ENCODE measurements at regions not wholly inside any gene's neighbourhood (a gene's known extent, or its start where the extent isn't known, plus 50 kb on each side); places are given as distances from the start of the nearest gene placed in this dataset.

- Mint-ChIP-seq H3K4me3 (ENCODE audit: low read depth, unreplicated experiment) (no peak overlapping the region), H3K9me3 (ENCODE audit: low read depth, unreplicated experiment) (peaks cover 19% of the 10 kb centered on the region), H3K4me1 (ENCODE audit: low read depth, unreplicated experiment) (no peaks in the 10 kb centered on the region), H3K27ac (ENCODE audit: unreplicated experiment) (no peak overlapping the region), H3K36me3 (ENCODE audit: insufficient read depth, unreplicated experiment) (no peaks in the 10 kb centered on the region), H3K27me3 (ENCODE audit: unreplicated experiment) (no peaks in the 10 kb centered on the region)
- BruUV-seq (replicated peaks) = no TSS peak
- CTCF ChIA-PET = no interaction called here
- TF ChIP-seq, protein P1, sequence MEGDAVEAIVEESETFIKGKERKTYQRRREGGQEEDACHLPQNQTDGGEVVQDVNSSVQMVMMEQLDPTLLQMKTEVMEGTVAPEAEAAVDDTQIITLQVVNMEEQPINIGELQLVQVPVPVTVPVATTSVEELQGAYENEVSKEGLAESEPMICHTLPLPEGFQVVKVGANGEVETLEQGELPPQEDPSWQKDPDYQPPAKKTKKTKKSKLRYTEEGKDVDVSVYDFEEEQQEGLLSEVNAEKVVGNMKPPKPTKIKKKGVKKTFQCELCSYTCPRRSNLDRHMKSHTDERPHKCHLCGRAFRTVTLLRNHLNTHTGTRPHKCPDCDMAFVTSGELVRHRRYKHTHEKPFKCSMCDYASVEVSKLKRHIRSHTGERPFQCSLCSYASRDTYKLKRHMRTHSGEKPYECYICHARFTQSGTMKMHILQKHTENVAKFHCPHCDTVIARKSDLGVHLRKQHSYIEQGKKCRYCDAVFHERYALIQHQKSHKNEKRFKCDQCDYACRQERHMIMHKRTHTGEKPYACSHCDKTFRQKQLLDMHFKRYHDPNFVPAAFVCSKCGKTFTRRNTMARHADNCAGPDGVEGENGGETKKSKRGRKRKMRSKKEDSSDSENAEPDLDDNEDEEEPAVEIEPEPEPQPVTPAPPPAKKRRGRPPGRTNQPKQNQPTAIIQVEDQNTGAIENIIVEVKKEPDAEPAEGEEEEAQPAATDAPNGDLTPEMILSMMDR (IDR thresholded peaks at IDR 0.05; ENCODE audit: unreplicated experiment) = no peak
- no peak for DNase-seq
- intact Hi-C loops (cut with micrococcal nuclease; ENCODE audit: unreplicated experiment) = no loop called here
Measured at GRCh38 chr6:66159937-66160336, 452.9 kb upstream of the EYS start.

DNA sequence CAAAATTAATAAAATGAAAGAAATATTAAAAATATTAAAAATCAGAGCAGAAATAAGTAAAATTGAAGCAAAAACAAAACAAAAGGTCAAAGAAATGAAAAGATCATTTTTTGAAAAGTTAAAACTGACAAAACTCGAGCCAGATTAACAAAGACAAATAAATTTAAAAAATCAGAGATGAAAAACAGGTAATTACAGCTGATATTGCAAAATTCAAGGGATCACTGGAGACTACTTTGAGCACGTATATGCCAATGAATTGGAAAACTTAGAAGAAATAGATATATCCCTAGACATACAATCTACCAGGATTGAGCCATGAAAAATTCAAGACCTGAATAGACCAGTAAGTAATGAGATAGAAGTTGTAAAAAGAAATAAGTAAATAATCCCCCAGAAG is 446.2 kb upstream of the EYS start:
- H3K36me3 Mint-ChIP-seq (ENCODE audit: insufficient read depth, unreplicated experiment) = no peaks in the 10 kb centered on the region
- H3K27ac Mint-ChIP-seq (ENCODE audit: unreplicated experiment) = no peak overlapping the region
- DNase-seq = no peak
- TF ChIP-seq, protein P1 (IDR thresholded peaks at IDR 0.05; ENCODE audit: unreplicated experiment) = no peak
- CTCF ChIA-PET = no interaction called here
- BruUV-seq (replicated peaks) = no TSS peak
- intact Hi-C loops (cut with micrococcal nuclease; ENCODE audit: unreplicated experiment) = no loop called here
- peaks cover 6% of the 10 kb centered on the region for H3K9me3 Mint-ChIP-seq (ENCODE audit: low read depth, unreplicated experiment)
- H3K4me1 Mint-ChIP-seq (ENCODE audit: low read depth, unreplicated experiment) = no peaks in the 10 kb centered on the region
- no peaks in the 10 kb centered on the region for H3K27me3 Mint-ChIP-seq (ENCODE audit: unreplicated experiment)
- no peak overlapping the region for H3K4me3 Mint-ChIP-seq (ENCODE audit: low read depth, unreplicated experiment)

DNA sequence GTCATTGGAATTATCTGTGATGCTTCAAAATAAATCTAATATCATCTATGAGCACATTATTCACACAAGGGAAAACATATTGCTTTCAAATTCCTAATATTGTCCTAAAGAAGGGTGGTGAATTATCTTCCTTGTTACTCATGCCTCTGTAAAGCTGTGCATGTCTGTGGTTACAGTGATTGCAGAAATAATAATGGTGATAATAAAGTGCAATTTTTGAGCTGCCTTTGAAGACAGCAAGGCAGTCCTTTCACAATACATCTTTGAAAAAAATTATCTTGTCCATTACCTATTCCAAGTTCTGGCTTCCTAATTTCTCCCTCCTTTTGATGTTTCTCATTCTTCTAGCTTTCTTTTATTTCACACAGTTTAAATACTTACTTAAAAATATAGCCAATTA is 442.1 kb upstream of the EYS start:
- intact Hi-C loops (cut with micrococcal nuclease; ENCODE audit: unreplicated experiment) = no loop called here
- TF ChIP-seq, protein P1 (IDR thresholded peaks at IDR 0.05; ENCODE audit: unreplicated experiment) = no peak
- no peaks in the 10 kb centered on the region for H3K27me3 Mint-ChIP-seq (ENCODE audit: unreplicated experiment)
- H3K27ac Mint-ChIP-seq (ENCODE audit: unreplicated experiment) = no peak overlapping the region
- H3K9me3 Mint-ChIP-seq (ENCODE audit: low read depth, unreplicated experiment) = peaks cover 17% of the 10 kb centered on the region
- no peak for DNase-seq
- no peaks in the 10 kb centered on the region for H3K36me3 Mint-ChIP-seq (ENCODE audit: insufficient read depth, unreplicated experiment)
- H3K4me1 Mint-ChIP-seq (ENCODE audit: low read depth, unreplicated experiment) = no peaks in the 10 kb centered on the region
- H3K4me3 Mint-ChIP-seq (ENCODE audit: low read depth, unreplicated experiment) = no peak overlapping the region
- no TSS peak for BruUV-seq (replicated peaks)
- CTCF ChIA-PET = no interaction called here

DNA sequence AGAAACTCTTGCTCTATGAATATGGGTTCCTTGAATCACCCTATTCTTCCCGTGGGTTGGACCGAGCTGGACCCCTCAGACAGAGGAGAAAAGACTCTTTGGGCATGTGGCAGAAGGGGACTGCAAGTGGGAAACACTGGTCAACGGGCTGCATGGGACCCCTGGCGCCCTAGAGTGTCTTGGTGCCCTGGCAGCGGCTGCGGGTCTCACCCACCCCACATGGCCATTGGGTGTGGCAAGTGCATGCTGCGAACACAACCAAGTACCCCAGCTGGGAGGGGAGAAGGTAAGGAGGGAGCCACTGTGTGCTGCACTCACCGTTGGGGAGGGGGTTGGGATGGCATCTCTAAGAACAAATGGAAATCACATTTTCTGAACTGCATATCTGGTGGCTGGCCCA is 438.8 kb upstream of the EYS start:
- CTCF ChIA-PET = no interaction called here
- no TSS peak for BruUV-seq (replicated peaks)
- TF ChIP-seq, protein P1 (IDR thresholded peaks at IDR 0.05; ENCODE audit: unreplicated experiment) = no peak
- DNase-seq = no peak
- Mint-ChIP-seq H3K4me1 (ENCODE audit: low read depth, unreplicated experiment) (no peaks in the 10 kb centered on the region), H3K27ac (ENCODE audit: unreplicated experiment) (no peak overlapping the region), H3K36me3 (ENCODE audit: insufficient read depth, unreplicated experiment) (no peaks in the 10 kb centered on the region), H3K27me3 (ENCODE audit: unreplicated experiment) (no peaks in the 10 kb centered on the region), H3K4me3 (ENCODE audit: low read depth, unreplicated experiment) (no peak overlapping the region), H3K9me3 (ENCODE audit: low read depth, unreplicated experiment) (peaks cover 17% of the 10 kb centered on the region)
- intact Hi-C loops (cut with micrococcal nuclease; ENCODE audit: unreplicated experiment) = no loop called here

DNA sequence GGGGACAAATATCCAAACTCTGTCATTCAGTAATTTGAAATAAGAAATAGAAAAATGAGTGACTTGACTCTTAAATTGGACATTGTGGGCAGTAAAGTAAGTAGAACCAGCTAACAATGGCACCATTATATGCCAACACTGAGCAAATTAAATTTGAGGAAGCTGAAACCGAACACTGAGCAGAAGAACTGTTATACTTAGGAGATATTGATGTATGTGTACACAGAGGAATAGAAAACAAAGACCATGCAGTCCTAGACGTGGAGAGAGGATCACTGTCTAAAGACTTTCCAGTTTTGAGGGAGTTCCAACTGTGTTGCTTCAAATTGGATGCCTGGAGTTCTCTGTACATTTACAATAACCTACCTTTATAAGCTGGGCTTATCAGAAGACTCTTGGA is 427.0 kb upstream of the EYS start:
- H3K36me3 Mint-ChIP-seq (ENCODE audit: insufficient read depth, unreplicated experiment) = no peaks in the 10 kb centered on the region
- CTCF ChIA-PET = no interaction called here
- intact Hi-C loops (cut with micrococcal nuclease; ENCODE audit: unreplicated experiment) = no loop called here
- no peaks in the 10 kb centered on the region for H3K4me1 Mint-ChIP-seq (ENCODE audit: low read depth, unreplicated experiment)
- no peak for DNase-seq
- H3K4me3 Mint-ChIP-seq (ENCODE audit: low read depth, unreplicated experiment) = no peak overlapping the region
- BruUV-seq (replicated peaks) = no TSS peak
- H3K27ac Mint-ChIP-seq (ENCODE audit: unreplicated experiment) = no peak overlapping the region
- TF ChIP-seq, protein P1 (IDR thresholded peaks at IDR 0.05; ENCODE audit: unreplicated experiment) = no peak
- peaks cover 7% of the 10 kb centered on the region for H3K9me3 Mint-ChIP-seq (ENCODE audit: low read depth, unreplicated experiment)
- no peaks in the 10 kb centered on the region for H3K27me3 Mint-ChIP-seq (ENCODE audit: unreplicated experiment)

Data from Calu3 (cell line).